ENCODE measurements at regions not wholly inside any gene's neighbourhood (a gene's known extent, or its start where the extent isn't known, plus 50 kb on each side); places are given as distances from the start of the nearest gene placed in this dataset.

DNA sequence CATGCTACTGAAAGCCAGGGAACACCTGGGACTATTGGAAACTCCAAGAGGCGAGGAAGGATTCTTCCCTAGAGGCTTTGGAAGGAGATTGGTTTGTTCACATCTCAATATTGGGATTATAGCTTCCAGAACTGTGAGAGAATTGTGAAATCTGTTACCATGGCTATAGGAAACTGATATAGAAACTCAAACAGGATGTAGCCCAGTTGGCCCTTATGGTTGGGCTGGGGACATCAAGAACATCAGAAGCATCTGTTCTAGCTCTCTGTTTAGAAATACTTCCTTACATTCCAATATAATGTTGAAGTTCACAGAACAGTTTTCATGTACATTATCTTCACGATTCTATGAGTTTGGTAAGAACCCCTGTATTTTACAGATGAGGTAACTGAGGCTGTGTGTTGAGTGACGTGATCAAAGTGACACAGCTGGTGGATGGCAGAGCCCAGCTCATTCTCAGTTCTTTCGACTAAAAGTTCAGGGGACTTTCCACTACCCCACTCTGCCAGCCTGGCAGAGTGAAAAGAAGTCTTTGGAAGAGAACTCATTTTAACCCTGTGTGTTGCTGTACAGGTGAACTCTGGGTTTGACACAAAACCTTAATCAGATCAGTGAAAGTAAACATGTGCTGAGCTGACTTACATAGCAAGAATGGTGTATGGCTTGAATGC is 183.0 kb downstream of the GBA3 start:
- Mint-ChIP-seq H3K4me1 (no peaks in the 10 kb centered on the region), H3K4me3 (no peak overlapping the region), H3K27me3 (ENCODE audit: low read depth) (peaks cover 20% of the 10 kb centered on the region), H3K9me3 (no peaks in the 10 kb centered on the region), H3K36me3 (no peaks in the 10 kb centered on the region), H3K27ac (no peak overlapping the region)
- no peak for DNase-seq (ENCODE audit: low spot score in 2 of 2, unreplicated experiment in 2 of 2)
- TF ChIP-seq, protein P1, sequence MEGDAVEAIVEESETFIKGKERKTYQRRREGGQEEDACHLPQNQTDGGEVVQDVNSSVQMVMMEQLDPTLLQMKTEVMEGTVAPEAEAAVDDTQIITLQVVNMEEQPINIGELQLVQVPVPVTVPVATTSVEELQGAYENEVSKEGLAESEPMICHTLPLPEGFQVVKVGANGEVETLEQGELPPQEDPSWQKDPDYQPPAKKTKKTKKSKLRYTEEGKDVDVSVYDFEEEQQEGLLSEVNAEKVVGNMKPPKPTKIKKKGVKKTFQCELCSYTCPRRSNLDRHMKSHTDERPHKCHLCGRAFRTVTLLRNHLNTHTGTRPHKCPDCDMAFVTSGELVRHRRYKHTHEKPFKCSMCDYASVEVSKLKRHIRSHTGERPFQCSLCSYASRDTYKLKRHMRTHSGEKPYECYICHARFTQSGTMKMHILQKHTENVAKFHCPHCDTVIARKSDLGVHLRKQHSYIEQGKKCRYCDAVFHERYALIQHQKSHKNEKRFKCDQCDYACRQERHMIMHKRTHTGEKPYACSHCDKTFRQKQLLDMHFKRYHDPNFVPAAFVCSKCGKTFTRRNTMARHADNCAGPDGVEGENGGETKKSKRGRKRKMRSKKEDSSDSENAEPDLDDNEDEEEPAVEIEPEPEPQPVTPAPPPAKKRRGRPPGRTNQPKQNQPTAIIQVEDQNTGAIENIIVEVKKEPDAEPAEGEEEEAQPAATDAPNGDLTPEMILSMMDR (IDR thresholded peaks at IDR 0.05; ENCODE audit: unreplicated experiment) = no peak

DNA sequence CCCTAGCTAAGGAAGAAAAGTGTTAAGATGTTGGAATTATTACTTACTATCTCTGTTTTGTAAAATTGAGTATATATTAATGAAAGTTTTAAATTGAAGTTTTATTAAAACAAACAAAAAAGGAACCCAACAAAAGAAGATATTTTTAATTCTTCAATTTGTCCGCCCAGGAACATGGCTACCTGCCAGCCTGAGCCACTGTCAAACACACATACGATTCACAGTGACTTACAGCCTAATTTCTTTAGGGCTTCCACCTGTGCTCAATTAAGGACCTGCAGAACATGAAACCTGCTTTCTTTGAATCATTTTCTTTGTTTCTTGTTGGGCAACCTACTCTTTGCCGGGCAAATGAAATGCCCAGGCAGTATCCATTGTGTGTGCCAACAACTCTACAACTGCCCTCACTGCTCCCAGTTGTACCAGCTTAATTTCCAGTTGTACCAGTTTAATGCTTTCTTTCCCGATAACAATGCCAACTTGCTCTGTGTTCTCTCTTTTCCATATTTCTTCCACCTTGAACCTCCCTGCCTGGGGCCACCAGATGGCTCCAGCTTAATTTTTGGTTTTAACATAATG is 181.7 kb downstream of the GBA3 start:
- H3K27me3 Mint-ChIP-seq (ENCODE audit: low read depth) = peaks cover 23% of the 10 kb centered on the region
- H3K4me1 Mint-ChIP-seq = no peaks in the 10 kb centered on the region
- no peak overlapping the region for H3K4me3 Mint-ChIP-seq
- no peaks in the 10 kb centered on the region for H3K9me3 Mint-ChIP-seq
- H3K36me3 Mint-ChIP-seq = no peaks in the 10 kb centered on the region
- H3K27ac Mint-ChIP-seq = no peak overlapping the region
- TF ChIP-seq, protein P1 (IDR thresholded peaks at IDR 0.05; ENCODE audit: unreplicated experiment) = no peak
- no peak for DNase-seq (ENCODE audit: low spot score in 2 of 2, unreplicated experiment in 2 of 2)

- peaks cover 23% of the 10 kb centered on the region for H3K27me3 Mint-ChIP-seq (ENCODE audit: low read depth)
- no peak for DNase-seq (ENCODE audit: low spot score in 2 of 2, unreplicated experiment in 2 of 2)
- H3K27ac Mint-ChIP-seq = no peak overlapping the region
- H3K4me1 Mint-ChIP-seq = no peaks in the 10 kb centered on the region
- H3K4me3 Mint-ChIP-seq = no peak overlapping the region
- TF ChIP-seq, protein P1 (IDR thresholded peaks at IDR 0.05; ENCODE audit: unreplicated experiment) = no peak
- H3K36me3 Mint-ChIP-seq = no peaks in the 10 kb centered on the region
- H3K9me3 Mint-ChIP-seq = no peaks in the 10 kb centered on the region
Measured at GRCh38 chr4:22873899-22874298, 181.2 kb downstream of the GBA3 start.

DNA sequence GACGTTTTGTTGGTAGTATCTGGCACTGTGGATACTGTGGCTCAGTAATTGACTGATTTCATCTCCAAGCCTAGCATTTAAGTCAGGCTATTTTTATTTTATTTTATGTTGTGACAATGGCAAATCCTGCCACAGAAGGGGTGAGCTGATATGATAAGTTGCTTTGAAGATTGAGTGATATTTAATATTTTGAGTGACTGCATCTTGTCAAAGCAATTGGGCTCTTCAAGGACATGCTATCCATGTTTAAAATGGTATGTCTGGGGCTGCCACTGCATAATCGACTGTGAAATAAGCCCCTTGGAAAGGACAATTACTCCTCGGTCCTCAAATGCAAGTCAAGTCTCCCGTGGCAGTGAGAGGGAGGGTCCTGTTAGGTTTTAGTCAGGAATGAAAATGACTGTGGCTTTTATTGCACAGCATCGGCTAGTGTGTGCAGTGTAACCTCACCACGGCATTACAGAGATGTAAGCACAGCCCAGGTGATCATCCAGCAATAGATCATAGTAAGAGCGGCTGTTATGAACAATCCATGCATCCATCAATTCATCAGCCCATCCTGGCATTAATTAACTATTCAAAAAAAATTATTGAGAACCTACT is 178.2 kb downstream of the GBA3 start:
- no peaks in the 10 kb centered on the region for H3K4me1 Mint-ChIP-seq
- no peaks in the 10 kb centered on the region for H3K36me3 Mint-ChIP-seq
- H3K27me3 Mint-ChIP-seq (ENCODE audit: low read depth) = peaks cover 14% of the 10 kb centered on the region
- DNase-seq (ENCODE audit: low spot score in 2 of 2, unreplicated experiment in 2 of 2) = no peak
- H3K27ac Mint-ChIP-seq = no peak overlapping the region
- H3K4me3 Mint-ChIP-seq = no peak overlapping the region
- TF ChIP-seq, protein P1 (IDR thresholded peaks at IDR 0.05; ENCODE audit: unreplicated experiment) = no peak
- no peaks in the 10 kb centered on the region for H3K9me3 Mint-ChIP-seq

- Mint-ChIP-seq H3K36me3 (no peaks in the 10 kb centered on the region), H3K4me3 (no peak overlapping the region), H3K27me3 (ENCODE audit: low read depth) (peaks cover 9% of the 10 kb centered on the region)
Measured at GRCh38 chr4:22869235-22869634, 176.5 kb downstream of the GBA3 start.

More at GRCh38 chr4:22869235-22869634, 176.5 kb downstream of the GBA3 start:
- H3K27ac Mint-ChIP-seq = no peak overlapping the region
- H3K9me3 Mint-ChIP-seq = no peaks in the 10 kb centered on the region
- DNase-seq (ENCODE audit: low spot score in 2 of 2, unreplicated experiment in 2 of 2) = no peak
- H3K4me1 Mint-ChIP-seq = no peaks in the 10 kb centered on the region
- TF ChIP-seq, protein P1 (IDR thresholded peaks at IDR 0.05; ENCODE audit: unreplicated experiment) = no peak

Data from mesothelial cell of epicardium (in vitro differentiated cells).